SK-N-MC (cell line): ENCODE measurements at regions not wholly inside any gene's neighbourhood (a gene's known extent, or its start where the extent isn't known, plus 50 kb on each side); places are given as distances from the start of the nearest gene placed in this dataset.

Source experiments
- DNase-seq: peaks from one replicate; pipeline ENCODE4 v3.0.0-alpha.2; 2011; ENCODE audit warnings: low read depth, low spot score
- H3K27ac ChIP-seq: fragments of 200-600 bp; sonication (generic); 2 replicates; pipeline ENCODE4 v1.5.1; 2016; ENCODE audit warnings: mixed run types
- H3K36me3 ChIP-seq: fragments of 200-600 bp; sonication (generic); 2 replicates; pipeline ENCODE4 v1.6.1; 2017; ENCODE audit warnings: antibody characterized with exemption, low read length, mixed read lengths; ENCODE audit not compliant: insufficient read depth
- H3K4me3 ChIP-seq: fragments of 200-600 bp; sonication (generic); 2 replicates; pipeline ENCODE4 v1.5.1; 2016
- H3K9ac ChIP-seq: fragments of 200-600 bp; sonication (generic); 2 replicates; pipeline ENCODE4 v1.8.0; 2017; ENCODE audit warnings: mixed run types, mixed read lengths; ENCODE audit not compliant: insufficient read length
- H3K9me3 ChIP-seq: fragments of 200-600 bp; sonication (generic); 2 replicates; pipeline ENCODE4 v1.6.1; 2017; ENCODE audit warnings: low read depth, mild to moderate bottlenecking, antibody characterized with exemption, low read length, moderate library complexity, mixed read lengths
- EZH2 ChIP-seq: fragments of 200-600 bp; sonication (generic); IDR thresholded peaks from one replicate; pipeline ENCODE4 v1.6.1; 2017; ENCODE audit warnings: antibody characterized with exemption
- FOXP2 ChIP-seq: optimal IDR thresholded peaks from 2 replicates; pipeline ENCODE3; 2011; ENCODE audit warnings: mild to moderate bottlenecking, moderate library complexity; ENCODE audit not compliant: insufficient read depth; ENCODE audit errors: extremely low read length, control extremely low read depth
- POLR2AphosphoS5 ChIP-seq: IDR thresholded peaks from 2 replicates; pipeline ENCODE4 v1.6.1; 2012; ENCODE audit warnings: mild to moderate bottlenecking, low read depth, low read length, borderline replicate concordance

- Histone ChIP-seq H3K9me3 (no peaks in the 10 kb centered on the region), H3K4me3 (no peak overlapping the region), H3K27ac (no peak overlapping the region), H3K9ac (no peak overlapping the region), H3K36me3 (no peaks in the 10 kb centered on the region)
- DNase-seq = no peak
- no peak for TF ChIP-seq EZH2
- no peak for TF ChIP-seq POLR2AphosphoS5
- no peak for TF ChIP-seq FOXP2
Measured at GRCh38 chr18:39414009-39414700, 1848.6 kb upstream of the CELF4 start.

DNA sequence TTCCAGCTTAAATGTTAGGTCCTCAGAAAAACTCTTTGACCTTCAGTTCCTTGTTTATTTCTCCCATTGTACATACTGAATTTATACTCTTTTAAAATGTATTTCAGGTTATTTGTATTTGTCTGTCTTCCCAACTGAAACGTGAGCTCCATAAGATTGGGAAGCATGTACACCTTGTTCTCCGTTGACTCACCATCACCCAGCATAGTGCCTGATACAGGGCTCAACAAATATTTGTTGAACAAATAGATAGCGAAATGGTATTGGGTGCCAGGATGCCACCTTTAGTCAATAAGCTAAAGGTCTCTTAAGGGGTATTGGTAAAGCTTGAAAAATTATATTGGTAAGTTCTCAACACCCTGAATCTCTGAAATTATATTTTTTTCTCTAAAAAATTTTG is 1841.3 kb upstream of the CELF4 start:
- TF ChIP-seq POLR2AphosphoS5 (no peak), EZH2 (no peak), FOXP2 (no peak)
- no peak overlapping the region for H3K4me3 ChIP-seq
- no peak overlapping the region for H3K9ac ChIP-seq
- H3K36me3 ChIP-seq = no peaks in the 10 kb centered on the region
- no peaks in the 10 kb centered on the region for H3K9me3 ChIP-seq
- no peak overlapping the region for H3K27ac ChIP-seq
- DNase-seq = no peak

DNA sequence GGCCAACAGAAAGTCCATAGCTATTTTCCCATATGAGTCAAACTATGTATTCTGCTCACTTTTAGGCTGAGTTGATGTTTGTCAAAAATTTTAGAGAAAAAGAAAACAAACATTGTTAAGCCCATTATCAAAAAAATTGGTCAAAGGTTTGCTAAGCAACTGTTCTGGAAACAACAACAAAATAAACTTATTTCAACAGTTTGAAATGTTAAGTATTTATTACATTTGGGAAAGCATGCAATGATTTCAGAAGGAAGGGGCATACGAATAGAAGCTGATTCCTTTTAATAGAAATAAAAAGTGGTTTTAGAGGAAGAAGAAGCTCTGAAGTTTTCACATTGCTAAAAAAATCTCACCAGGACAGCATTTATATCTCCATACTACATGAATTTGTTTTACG is 1837.5 kb upstream of the CELF4 start:
- Histone ChIP-seq H3K36me3 (no peaks in the 10 kb centered on the region), H3K4me3 (no peak overlapping the region)
- TF ChIP-seq POLR2AphosphoS5 (no peak), EZH2 (no peak), FOXP2 (no peak)

DNA sequence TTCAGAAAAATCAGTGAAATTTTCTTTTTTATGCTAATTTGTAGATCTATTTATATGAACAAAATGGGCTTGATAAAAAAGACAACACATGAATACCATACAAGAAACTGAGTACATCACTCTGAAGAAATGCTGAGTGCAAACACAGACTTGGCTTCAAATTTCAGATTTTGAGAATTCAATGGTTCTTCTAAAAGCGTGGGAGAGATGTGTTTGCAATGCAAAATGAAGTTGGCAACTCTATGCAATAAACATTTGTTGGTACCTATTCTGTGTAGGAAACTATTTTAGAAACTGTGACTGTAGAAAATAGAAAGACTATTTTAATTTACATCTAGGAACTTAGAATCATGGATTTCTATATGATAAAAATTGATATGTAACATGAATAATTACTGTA is 1834.1 kb upstream of the CELF4 start:
- no peaks in the 10 kb centered on the region for H3K9me3 ChIP-seq

More for the DNA sequence above, 1837.5 kb upstream of the CELF4 start:
- no peak overlapping the region for H3K27ac ChIP-seq
- H3K9me3 ChIP-seq = no peaks in the 10 kb centered on the region
- no peak for DNase-seq
- H3K9ac ChIP-seq = no peak overlapping the region

GRCh38 chr18:39396168-39396567 is 1830.6 kb upstream of the CELF4 start:
- TF ChIP-seq FOXP2 (no peak), EZH2 (no peak), POLR2AphosphoS5 (no peak)
- no peak overlapping the region for H3K27ac ChIP-seq
- H3K9ac ChIP-seq = no peak overlapping the region
- H3K36me3 ChIP-seq = no peaks in the 10 kb centered on the region
- H3K9me3 ChIP-seq = no peaks in the 10 kb centered on the region
- no peak for DNase-seq
- no peak overlapping the region for H3K4me3 ChIP-seq

More for the DNA sequence above, 1834.1 kb upstream of the CELF4 start:
- Histone ChIP-seq H3K4me3 (no peak overlapping the region), H3K36me3 (no peaks in the 10 kb centered on the region), H3K9ac (no peak overlapping the region), H3K27ac (no peak overlapping the region)
- no peak for TF ChIP-seq FOXP2
- TF ChIP-seq EZH2 = no peak
- no peak for TF ChIP-seq POLR2AphosphoS5
- no peak for DNase-seq

- H3K36me3 ChIP-seq = no peaks in the 10 kb centered on the region
- TF ChIP-seq FOXP2 (no peak), POLR2AphosphoS5 (no peak), EZH2 (no peak)
- no peak overlapping the region for H3K27ac ChIP-seq
- H3K9me3 ChIP-seq = no peaks in the 10 kb centered on the region
- H3K4me3 ChIP-seq = no peak overlapping the region
- DNase-seq = no peak
- H3K9ac ChIP-seq = no peak overlapping the region
Measured at GRCh38 chr18:39389800-39390379, 1824.3 kb upstream of the CELF4 start.

DNA sequence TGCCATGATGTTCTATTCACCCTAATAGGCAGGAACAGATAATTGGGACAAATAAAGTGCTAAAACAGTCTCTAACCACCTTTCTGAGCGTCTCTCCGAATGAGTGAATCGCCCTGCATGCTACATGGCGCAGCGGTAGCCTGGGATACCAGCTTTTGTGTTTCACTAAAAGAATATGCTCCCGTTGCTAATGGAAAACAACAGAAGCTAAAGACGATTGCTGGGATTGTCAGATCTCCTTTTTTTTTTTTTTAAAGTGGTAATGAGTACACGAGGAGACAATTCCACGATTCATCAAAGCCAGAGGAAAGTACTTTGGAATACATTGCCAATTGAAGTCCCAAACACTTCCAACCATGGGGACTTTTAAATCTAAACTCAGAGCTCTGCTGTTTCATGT is 1815.3 kb upstream of the CELF4 start:
- H3K36me3 ChIP-seq = no peaks in the 10 kb centered on the region
- TF ChIP-seq POLR2AphosphoS5 = no peak
- no peak for TF ChIP-seq EZH2
- no peak for TF ChIP-seq FOXP2
- no peaks in the 10 kb centered on the region for H3K9me3 ChIP-seq
- no peak for DNase-seq
- no peak overlapping the region for H3K9ac ChIP-seq
- H3K4me3 ChIP-seq = no peak overlapping the region
- no peak overlapping the region for H3K27ac ChIP-seq

DNA sequence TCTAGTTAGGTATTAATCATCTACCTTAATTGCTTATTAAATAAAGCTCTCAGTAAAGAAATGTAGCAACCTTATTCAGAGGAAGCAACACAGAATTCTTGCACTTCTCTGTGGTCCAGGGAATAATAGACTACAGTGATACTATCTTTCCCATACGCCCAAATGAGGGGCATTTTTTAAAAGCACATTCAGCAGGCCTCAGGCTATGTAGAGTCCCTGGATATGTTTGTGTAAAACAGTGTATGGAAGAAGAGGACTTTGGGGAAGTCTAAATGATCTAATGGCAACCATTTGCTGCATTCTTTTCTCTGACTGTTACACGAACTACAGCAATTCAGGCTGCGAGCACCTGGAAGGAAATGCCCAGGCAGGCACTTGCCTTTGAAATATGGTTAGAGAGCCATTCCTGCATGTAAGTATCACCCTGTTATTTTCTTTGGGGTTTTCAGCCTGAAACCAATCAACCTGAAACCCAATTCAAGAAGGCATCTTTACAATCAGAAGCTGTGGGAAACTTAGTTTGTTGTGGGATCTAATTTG is 1814.7 kb upstream of the CELF4 start:
- no peaks in the 10 kb centered on the region for H3K36me3 ChIP-seq
- no peaks in the 10 kb centered on the region for H3K9me3 ChIP-seq
- no peak for DNase-seq
- H3K9ac ChIP-seq = no peak overlapping the region
- TF ChIP-seq POLR2AphosphoS5 = no peak
- TF ChIP-seq EZH2 = no peak
- TF ChIP-seq FOXP2 = no peak
- no peak overlapping the region for H3K27ac ChIP-seq
- H3K4me3 ChIP-seq = no peak overlapping the region
